ENCODE measurements at regions not wholly inside any gene's neighbourhood (a gene's known extent, or its start where the extent isn't known, plus 50 kb on each side); places are given as distances from the start of the nearest gene placed in this dataset.
"Not testable (repeated sequence)": the region's sequence is repeated elsewhere in the genome, so short reads cannot be mapped to it uniquely, and the experiment has no call there.

DNA sequence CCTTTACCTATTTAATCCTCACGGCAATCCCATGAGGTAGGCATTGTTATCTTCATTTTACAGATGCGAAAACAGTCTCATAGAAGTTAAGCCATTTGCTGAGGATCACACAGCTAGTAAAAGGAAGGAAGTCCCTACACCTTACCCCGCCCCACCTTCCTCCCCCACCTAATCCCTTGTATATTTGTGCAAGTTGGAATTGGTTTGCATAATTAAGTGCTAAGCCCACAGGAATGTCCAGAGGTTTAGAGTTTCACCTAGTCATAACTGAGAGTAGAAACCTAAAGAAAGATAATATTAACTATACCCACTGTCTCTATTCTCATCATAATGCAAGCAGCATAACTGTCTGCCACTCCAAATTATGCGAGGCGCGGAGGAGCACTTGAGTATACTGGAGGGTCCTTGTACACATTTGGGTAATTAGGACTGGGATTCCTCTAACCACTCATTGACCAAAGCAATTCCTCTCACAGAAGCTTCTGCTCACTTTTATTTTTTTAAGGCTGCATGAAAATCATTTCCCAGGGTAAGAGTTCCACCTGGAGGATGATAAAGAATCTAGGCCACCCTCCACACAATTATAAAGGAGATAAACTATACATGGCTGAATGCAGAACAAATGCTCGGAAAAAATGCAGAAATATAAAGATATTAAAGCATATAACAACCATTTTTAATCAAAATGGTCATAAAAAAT, 199.9 kb downstream of the FAM181B start:
- no peak for DNase-seq

- DNase-seq: no peak
Measured at GRCh38 chr11:82529936-82530335, 203.7 kb downstream of the FAM181B start.

DNA sequence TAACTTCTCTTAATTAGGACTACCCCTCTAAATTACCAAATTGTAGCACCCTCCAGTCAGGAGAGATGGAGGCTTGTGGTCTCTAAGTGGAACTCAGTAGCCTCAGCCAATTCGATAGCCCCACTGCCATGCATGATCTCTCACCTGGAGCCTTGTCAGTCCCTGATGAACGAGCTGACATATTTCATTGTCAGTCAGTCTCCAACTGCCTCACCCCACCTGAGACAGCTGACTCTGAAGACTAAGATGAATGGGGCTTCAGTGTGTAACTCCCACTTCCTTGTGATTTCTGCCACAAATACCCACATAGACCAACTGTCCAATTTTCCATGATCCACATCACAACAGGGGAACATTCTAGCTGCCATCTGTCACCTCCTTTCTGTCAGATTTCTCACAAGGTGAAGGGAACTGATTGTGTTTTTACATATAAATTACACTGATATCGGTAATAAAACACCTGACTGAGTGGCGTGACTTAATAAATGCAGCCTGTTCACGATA, 206.5 kb downstream of the FAM181B start:
- DNase-seq: no peak

GRCh38 chr11:82523141-82523540, 210.5 kb downstream of the FAM181B start:
- no peak for DNase-seq

DNA sequence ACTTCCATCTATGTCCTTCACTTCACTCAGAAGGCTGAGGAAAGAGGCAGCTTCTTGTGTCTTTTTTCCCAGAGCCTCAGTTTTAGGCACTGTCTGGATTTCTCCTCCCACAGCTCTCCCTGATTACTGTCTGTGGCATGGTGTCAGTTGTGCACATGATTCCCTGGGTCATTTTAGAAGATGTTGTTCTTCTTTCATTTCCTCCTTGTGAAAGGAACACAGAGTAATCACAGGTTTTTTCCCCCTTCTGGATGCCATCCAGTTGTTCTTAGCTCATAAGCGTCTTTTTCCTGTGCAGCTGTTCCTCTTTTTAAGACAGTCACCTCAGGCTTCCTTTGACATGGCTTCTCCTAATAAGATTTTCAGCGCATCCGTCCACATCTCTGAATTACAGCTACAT, 212.2 kb downstream of the FAM181B start:
- no peak for DNase-seq

GRCh38 chr11:82507288-82507687, 226.4 kb downstream of the FAM181B start:
- no peak for DNase-seq

- DNase-seq: no peak
Measured at GRCh38 chr11:82505379-82505778, 228.3 kb downstream of the FAM181B start.

DNA sequence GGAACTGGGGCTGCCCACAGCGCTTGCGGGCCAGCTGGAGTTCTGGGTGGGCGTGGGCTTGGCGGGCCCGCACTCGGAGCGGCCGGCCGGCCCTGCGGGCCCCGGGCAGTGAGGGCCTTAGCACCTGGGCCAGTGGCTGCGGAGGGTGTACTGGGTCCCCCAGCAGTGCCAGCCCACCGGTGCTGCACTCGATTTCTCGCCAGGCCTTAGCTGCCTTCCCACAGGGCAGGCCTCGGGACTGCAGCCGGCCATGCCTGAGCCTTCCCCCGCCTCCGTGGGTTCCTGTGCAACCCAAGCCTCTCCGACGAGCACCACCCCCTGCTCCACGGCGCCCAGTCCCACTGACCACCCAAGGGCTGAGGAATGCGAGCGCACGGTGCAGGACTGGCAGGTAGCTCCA, 232.5 kb downstream of the FAM181B start:
- DNase-seq: not testable (repeated sequence)

DNA sequence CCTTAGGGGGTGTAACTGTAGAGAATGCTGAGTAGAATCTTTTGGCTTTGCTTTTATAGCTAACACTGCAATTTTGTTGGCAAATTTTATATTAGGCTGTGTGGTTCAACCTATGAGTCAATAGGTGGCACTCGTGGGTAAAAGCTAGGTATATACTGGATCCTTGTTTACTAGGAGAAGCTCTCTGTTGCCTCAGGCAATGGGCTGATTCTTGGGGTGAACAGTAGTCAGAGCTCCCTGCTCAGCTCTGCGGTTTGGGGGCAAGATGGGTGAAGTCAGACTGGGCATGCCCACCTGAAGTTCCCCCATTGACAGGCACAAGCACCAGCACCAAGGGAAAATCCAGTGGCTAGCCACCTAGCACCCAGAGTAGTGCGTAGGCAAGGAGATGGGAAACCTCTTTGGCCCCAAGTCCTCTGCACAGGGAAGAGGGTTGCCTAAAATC, 238.7 kb downstream of the FAM181B start:
- DNase-seq: no peak

DNA sequence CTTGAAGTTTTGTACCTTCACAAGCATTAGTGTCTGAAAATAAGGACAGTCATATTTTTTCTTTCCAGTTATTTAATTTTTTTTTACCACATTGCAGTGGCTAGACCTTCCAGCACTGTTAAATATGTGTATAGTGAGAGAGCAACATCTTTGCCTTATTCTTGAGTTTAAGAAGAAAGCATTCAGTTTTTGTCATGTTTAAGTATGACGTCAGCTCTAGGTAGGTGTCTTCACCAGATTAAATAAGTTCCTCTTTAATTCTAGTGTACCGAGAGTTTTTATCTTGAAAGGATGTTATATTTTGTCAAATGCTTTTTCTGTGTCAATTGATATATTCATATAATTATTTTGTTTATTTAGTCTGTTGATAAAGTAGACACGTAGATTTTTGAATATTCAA, 258.8 kb downstream of the FAM181B start:
- DNase-seq: no peak

DNA sequence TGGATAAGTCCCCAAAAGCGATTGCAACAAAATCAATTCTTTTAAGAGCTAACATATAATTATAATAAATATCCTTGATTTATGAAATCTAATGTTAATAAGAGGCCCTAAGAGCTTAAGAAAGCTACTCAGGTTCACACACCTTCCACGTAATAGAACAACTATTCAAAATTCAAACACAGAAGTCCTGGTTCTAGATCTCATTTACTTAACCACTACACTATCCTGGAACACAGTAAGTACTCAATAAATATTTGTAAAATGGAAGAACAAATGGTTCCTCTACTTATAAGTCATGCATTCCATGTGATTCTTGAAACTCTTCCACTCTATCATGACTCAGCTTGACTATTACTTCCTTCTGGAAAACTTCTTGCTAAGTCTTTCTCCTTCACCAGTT, 268.2 kb downstream of the FAM181B start:
- no peak for DNase-seq

- DNase-seq: no peak
Measured at GRCh38 chr11:82462608-82463242, 270.9 kb downstream of the FAM181B start.

DNA sequence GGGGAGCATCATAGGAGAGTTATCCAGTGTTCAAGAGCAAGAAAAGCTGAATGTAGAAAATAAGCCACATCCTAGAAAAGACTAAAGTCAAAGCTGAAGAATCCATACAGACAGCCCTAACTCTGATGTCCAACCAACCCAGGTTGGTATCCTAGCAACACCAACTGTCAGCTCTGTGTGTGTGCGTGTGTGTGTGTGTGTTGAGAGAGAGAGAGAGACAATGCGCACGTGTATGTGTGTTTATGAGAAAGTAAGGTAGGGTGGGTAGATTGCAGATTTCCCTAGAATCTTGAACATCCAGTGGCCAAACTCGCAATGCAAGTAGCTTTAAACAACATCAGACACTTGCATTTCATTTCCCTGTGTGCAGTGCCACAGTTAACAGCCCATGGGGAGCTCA, 274.9 kb downstream of the FAM181B start:
- DNase-seq: no peak

- DNase-seq: no peak
Measured at GRCh38 chr11:82458147-82458546, 275.5 kb downstream of the FAM181B start.

DNA sequence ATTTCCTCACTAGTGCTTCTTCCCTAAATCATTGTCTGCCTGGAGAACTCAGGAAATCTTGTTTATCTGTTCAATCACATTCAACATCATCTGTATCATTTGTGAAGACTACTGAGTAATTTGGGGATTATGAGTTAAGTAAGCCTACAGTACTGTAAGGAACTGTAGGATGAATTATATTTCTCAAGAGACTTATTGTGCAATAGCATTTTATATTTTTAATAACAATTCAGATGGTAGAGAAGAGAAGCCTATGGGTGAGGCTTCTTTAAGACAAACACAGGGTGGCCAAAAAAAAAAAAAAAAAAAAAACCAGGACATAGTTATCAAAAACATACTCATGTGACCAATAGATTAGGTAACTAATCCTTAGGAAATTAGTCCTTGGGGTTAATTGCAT, 282.7 kb downstream of the FAM181B start:
- DNase-seq: no peak

GRCh38 chr11:82406611-82407010, 327.1 kb downstream of the FAM181B start:
- no peak for DNase-seq

- DNase-seq: no peak
Measured at GRCh38 chr11:82405421-82405820, 328.2 kb downstream of the FAM181B start.

DNA sequence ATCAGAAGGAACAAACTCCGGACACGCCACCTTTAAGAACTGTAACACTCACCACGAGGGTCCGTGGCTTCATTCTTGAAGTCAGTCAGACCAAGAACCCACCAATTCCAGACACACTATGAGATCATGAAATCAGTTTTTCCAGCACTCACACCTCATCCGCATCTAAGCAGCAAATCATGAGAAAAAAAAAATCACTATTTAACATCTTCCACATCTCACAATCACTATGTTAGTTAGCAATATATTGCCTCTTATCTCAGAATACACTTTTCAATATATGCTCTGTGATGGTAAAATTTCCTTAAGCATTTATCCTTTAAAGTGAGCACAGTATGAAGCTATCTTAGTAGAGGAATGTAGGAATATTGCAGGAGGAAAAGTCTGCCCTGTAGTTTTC, 328.7 kb downstream of the FAM181B start:
- no peak for DNase-seq

- no peak for DNase-seq
Measured at GRCh38 chr11:82403640-82404305, 329.9 kb downstream of the FAM181B start.

- DNase-seq: no peak
Measured at GRCh38 chr11:82398300-82398815, 335.3 kb downstream of the FAM181B start.

- not testable (repeated sequence) for DNase-seq
Measured at GRCh38 chr11:82396639-82397038, 337.0 kb downstream of the FAM181B start.

DNA sequence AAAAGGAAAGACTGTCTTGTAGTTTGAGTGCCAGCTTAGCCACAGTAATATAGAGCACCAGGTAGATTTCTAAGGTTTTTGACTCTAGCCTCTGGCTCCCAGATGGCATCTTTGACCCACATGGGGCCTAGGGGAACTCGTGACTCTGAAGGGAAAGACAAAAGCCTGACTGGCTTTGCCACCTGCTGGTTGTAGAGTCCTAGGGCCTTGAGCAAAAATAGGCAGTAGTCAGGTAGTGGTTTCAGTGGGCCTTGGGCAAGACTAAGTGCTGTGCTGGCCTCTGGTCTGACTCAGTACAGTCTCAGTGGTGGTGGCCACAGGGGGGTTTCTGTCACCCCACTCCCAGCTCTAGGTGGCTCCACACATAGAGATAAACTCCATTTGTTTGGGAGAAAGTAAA, 349.4 kb downstream of the FAM181B start:
- DNase-seq: no peak

DNA sequence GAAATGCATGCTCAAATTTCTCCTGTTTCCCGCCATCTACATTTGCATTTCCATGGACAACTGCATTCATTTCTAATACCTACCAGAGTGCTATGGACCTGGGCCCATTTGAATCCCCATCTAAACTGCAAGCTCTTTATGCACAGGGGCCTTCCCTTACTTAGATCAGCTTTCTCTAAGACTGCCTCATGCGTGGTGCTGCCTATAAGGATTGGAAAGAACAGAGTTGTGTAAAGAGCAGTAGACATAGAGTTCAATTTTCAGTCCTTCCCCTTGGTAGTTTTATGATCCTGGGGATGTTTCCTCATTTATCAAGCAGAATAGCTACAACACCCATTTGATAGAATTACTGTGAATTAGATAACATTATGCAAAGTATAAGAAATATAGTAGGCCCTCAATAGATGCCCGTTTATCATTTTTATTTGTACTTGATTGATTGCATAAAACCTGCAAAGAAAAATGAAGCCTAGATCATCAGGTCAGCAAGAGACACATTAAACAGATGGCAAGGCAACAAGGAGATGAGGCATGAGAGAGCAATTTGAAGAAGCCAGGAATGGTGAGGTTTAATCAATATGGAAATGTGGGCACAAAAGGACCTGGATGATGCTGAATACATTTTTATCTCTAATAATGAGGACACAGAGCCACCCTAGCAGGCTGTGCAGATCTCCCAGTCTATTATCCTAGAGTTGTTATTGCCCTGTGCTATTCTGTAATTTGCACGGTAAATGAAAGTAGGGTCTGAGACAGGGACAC, 359.7 kb downstream of the FAM181B start:
- no peak for DNase-seq
